ENCODE measurements at regions not wholly inside any gene's neighbourhood (a gene's known extent, or its start where the extent isn't known, plus 50 kb on each side); places are given as distances from the start of the nearest gene placed in this dataset.

- Histone ChIP-seq H2BK12ac (ENCODE audit: low read depth, low read length) (no peak overlapping the region), H3K9me3 (ENCODE audit: insufficient read depth in 2 of 2, low read depth in 1 of 2, low read length in 1 of 2) (no peaks in the 10 kb centered on the region), H4K8ac (ENCODE audit: extremely low read depth, insufficient read depth, low read length) (no peak overlapping the region), H4K91ac (replicated peaks; ENCODE audit: insufficient read length, low read length) (no peak overlapping the region), H3K9ac (replicated peaks in 1 of 4; ENCODE audit: extremely low read depth in 1 of 4, low read depth in 3 of 4, low read length in 3 of 4) (no peak overlapping the region), H2AK5ac (ENCODE audit: low read depth, low read length) (no peak overlapping the region), H3K56ac (replicated peaks; ENCODE audit: insufficient read length, low read depth, low read length) (no peak overlapping the region), H2AFZ (ENCODE audit: low read length) (no peak overlapping the region), H2BK20ac (ENCODE audit: low read length) (no peak overlapping the region), H3K36me3 (ENCODE audit: control insufficient read depth in 2 of 4, insufficient read depth in 4 of 4, low read length in 3 of 4) (no peaks in the 10 kb centered on the region), H3K4me2 (ENCODE audit: insufficient read depth in 1 of 2, low read depth in 2 of 2, low read length in 2 of 2) (no peak overlapping the region), H4K5ac (ENCODE audit: insufficient read length, low read depth, low read length) (no peak overlapping the region), H4K20me1 (replicated peaks in 1 of 2; ENCODE audit: control insufficient read depth in 1 of 2, insufficient read depth in 2 of 2, low read length in 2 of 2) (no peaks in the 10 kb centered on the region), H3K79me1 (ENCODE audit: low read depth, low read length) (no peaks in the 10 kb centered on the region), H3K14ac (ENCODE audit: insufficient read length) (no peak overlapping the region), H3K4ac (replicated peaks; ENCODE audit: insufficient read length, low read depth, low read length) (no peak overlapping the region), H2BK5ac (ENCODE audit: low read depth, low read length) (no peak overlapping the region), H3K4me1 (replicated peaks in 1 of 4; ENCODE audit: control insufficient read depth in 3 of 4, insufficient read depth in 4 of 4, low read length in 3 of 4) (no peaks in the 10 kb centered on the region), H3K23ac (ENCODE audit: insufficient read length) (no peak overlapping the region), H3K23me2 (ENCODE audit: low read depth, low read length) (no peaks in the 10 kb centered on the region), H3K18ac (ENCODE audit: extremely low read depth, low read length) (no peak overlapping the region), H2BK120ac (replicated peaks; ENCODE audit: low read depth, low read length) (no peak overlapping the region), H2BK15ac (ENCODE audit: low read length) (no peak overlapping the region), H3K79me2 (ENCODE audit: control insufficient read depth in 1 of 2, insufficient read depth in 2 of 2, low read length in 2 of 2) (no peaks in the 10 kb centered on the region), H3K27me3 (replicated peaks in 1 of 4; ENCODE audit: control insufficient read depth in 3 of 4, extremely low read depth in 1 of 4, insufficient read depth in 3 of 4, low read length in 3 of 4) (no peaks in the 10 kb centered on the region), H3K27ac (ENCODE audit: low read depth, low read length) (no peak overlapping the region), H3K4me3 (ENCODE audit: extremely low read depth in 1 of 4, insufficient read depth in 2 of 4, low read depth in 3 of 4, low read length in 4 of 4) (no peak overlapping the region)
- POLR2A ChIA-PET (ENCODE audit: partially characterized antibody), result no interaction called here
- CTCF ChIA-PET (ENCODE audit: partially characterized antibody), result no interaction called here
- no peak for FAIRE-seq
- TF ChIP-seq POLR2A (IDR thresholded peaks at IDR 0.05; ENCODE audit: control extremely low read depth in 1 of 2, low read depth in 2 of 2, low read length in 2 of 2), result no peak
- TF ChIP-seq SUZ12 (IDR thresholded peaks at IDR 0.05; ENCODE audit: low read length), result no peak
- no peak for TF ChIP-seq HDAC6 (IDR thresholded peaks at IDR 0.05; ENCODE audit: low read depth, low read length)
- TF ChIP-seq HDAC2 (IDR thresholded peaks at IDR 0.05; ENCODE audit: borderline replicate concordance in 1 of 2, low read depth in 2 of 2, low read length in 2 of 2), result no peak
- TF ChIP-seq TEAD4 (IDR thresholded peaks at IDR 0.05; ENCODE audit: low read depth, low read length), result no peak
- no peak for TF ChIP-seq NRF1 (IDR thresholded peaks at IDR 0.05; ENCODE audit: low read depth, low read length)
- no peak for TF ChIP-seq SP1 (IDR thresholded peaks at IDR 0.05; ENCODE audit: low read depth, low read length)
- TF ChIP-seq TAF7 (optimal IDR thresholded peaks at IDR 0.05; ENCODE audit: borderline replicate concordance, low read depth, low read length), result no peak
- WGBS, 2 experiments (ENCODE audit: extremely low coverage in 1 of 2, insufficient coverage in 1 of 2, insufficient read length in 1 of 2, insufficient replicate concordance in 2 of 2, low coverage in 1 of 2, low lambda C conversion rate in 2 of 2, missing lambda C conversion rate in 1 of 2), result 93% methylated on average over 8 of the region's 8 CpGs; no CpG with 5 or more reads in 1 of the 2 experiments
- DNase-seq (ENCODE audit: low read depth in 1 of 2, low spot score in 2 of 2), result no peak
Observed at GRCh38 chr10:36671607-36672006, 453.8 kb upstream of the ANKRD30A start.
